ENCODE measurements at regions not wholly inside any gene's neighbourhood (a gene's known extent, or its start where the extent isn't known, plus 50 kb on each side); places are given as distances from the start of the nearest gene placed in this dataset.
A peak's percentile ranks its signal among the peaks of the same experiment; 100 is the strongest.

GRCh38 chr20:4095639-4096038 lies 53.0 kb upstream of the SMOX start:
- no peak overlapping the region for H3K27ac ChIP-seq
- TF ChIP-seq ZFX (IDR thresholded peaks at IDR 0.05; ENCODE audit: borderline replicate concordance) (no peak), CTCF (IDR thresholded peaks at IDR 0.05) (no peak)

GRCh38 chr20:4091490-4092479 lies 56.8 kb upstream of the SMOX start:
- no peak overlapping the region for H3K27ac ChIP-seq
- peak; percentile 85 for TF ChIP-seq CTCF (IDR thresholded peaks at IDR 0.05)
- TF ChIP-seq ZFX (IDR thresholded peaks at IDR 0.05; ENCODE audit: borderline replicate concordance): no peak

GRCh38 chr20:4090756-4091489 lies 57.7 kb upstream of the SMOX start:
- TF ChIP-seq CTCF (IDR thresholded peaks at IDR 0.05): no peak
- no peak for TF ChIP-seq ZFX (IDR thresholded peaks at IDR 0.05; ENCODE audit: borderline replicate concordance)
- no peak overlapping the region for H3K27ac ChIP-seq

- TF ChIP-seq ZFX (IDR thresholded peaks at IDR 0.05; ENCODE audit: borderline replicate concordance): no peak
- TF ChIP-seq CTCF (IDR thresholded peaks at IDR 0.05): no peak
- H3K27ac ChIP-seq: no peak overlapping the region
Measured at GRCh38 chr20:4089756-4090487, 58.7 kb upstream of the SMOX start.

GRCh38 chr20:4088766-4089165 lies 59.9 kb upstream of the SMOX start:
- no peak overlapping the region for H3K27ac ChIP-seq
- TF ChIP-seq CTCF (IDR thresholded peaks at IDR 0.05) (no peak), ZFX (IDR thresholded peaks at IDR 0.05; ENCODE audit: borderline replicate concordance) (no peak)

GRCh38 chr20:4087923-4088322 lies 60.7 kb upstream of the SMOX start:
- no peak overlapping the region for H3K27ac ChIP-seq
- TF ChIP-seq ZFX (IDR thresholded peaks at IDR 0.05; ENCODE audit: borderline replicate concordance) (no peak), CTCF (IDR thresholded peaks at IDR 0.05) (no peak)

Data from 22Rv1 (cell line).